ENCODE measurements at regions not wholly inside any gene's neighbourhood (a gene's known extent, or its start where the extent isn't known, plus 50 kb on each side); places are given as distances from the start of the nearest gene placed in this dataset.

DNA sequence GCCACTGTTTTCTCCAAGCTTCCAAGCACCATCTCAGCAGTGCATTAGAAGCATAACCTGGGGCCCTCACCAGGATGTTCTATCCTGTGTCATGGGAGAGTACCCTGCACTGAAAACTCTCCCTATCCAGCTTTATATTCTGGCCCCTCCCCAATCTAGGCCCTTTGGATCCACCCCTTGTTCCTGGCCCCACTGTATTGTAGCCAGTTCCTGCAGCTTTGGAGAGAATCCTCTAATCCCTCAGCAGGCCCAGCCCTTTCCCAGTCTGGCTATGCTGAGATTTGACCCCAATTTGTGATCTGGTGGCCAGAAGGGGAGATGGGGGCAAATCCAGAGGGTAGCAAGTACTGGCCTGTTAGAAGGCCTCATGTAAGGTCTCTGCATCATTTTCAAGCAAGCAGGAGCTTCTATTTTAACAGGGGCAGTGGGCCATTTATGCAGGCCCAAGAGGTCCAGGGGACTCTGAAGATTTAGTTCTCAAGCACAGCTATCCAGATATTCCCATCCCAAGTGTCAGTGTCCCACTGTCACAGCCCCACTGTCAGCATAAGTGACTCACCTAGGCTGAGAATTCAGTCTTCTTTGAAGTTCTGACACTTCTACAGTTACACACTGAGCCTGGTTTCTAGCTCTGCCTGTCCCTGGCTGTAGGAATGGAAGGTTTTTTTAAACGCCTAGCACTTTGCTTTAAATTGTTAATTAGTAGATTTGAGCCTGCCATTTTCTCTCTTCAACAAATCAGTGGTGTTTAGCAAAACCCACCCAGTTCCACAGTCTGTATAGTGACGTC is 589.5 kb upstream of the CADM1 start:
- TF ChIP-seq, protein P1, sequence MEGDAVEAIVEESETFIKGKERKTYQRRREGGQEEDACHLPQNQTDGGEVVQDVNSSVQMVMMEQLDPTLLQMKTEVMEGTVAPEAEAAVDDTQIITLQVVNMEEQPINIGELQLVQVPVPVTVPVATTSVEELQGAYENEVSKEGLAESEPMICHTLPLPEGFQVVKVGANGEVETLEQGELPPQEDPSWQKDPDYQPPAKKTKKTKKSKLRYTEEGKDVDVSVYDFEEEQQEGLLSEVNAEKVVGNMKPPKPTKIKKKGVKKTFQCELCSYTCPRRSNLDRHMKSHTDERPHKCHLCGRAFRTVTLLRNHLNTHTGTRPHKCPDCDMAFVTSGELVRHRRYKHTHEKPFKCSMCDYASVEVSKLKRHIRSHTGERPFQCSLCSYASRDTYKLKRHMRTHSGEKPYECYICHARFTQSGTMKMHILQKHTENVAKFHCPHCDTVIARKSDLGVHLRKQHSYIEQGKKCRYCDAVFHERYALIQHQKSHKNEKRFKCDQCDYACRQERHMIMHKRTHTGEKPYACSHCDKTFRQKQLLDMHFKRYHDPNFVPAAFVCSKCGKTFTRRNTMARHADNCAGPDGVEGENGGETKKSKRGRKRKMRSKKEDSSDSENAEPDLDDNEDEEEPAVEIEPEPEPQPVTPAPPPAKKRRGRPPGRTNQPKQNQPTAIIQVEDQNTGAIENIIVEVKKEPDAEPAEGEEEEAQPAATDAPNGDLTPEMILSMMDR (IDR thresholded peaks at IDR 0.05; ENCODE audit: poor library complexity, severe bottlenecking) = no peak
- TF ChIP-seq POLR2AphosphoS5 (IDR thresholded peaks at IDR 0.05) = no peak
- no peak for TF ChIP-seq EP300 (conservative IDR thresholded peaks at IDR 0.05; ENCODE audit: poor library complexity, severe bottlenecking)

All from neural cell (in vitro differentiated cells).